HFFc6 (cell line): ENCODE measurements at regions not wholly inside any gene's neighbourhood (a gene's known extent, or its start where the extent isn't known, plus 50 kb on each side); places are given as distances from the start of the nearest gene placed in this dataset.

Source experiments
- DNase-seq: peaks from one replicate; pipeline ENCODE4 v3.0.0-alpha.2; 2018
- H3K27ac Mint-ChIP-seq: 2 replicates; pipeline ENCODE4 v1.8.0; 2020; ENCODE audit warnings: mild to moderate bottlenecking, mixed read lengths
- H3K27me3 Mint-ChIP-seq: 2 replicates; pipeline ENCODE4 v1.8.0; 2021; ENCODE audit warnings: mild to moderate bottlenecking, moderate library complexity, mixed read lengths; ENCODE audit not compliant: insufficient read depth
- H3K36me3 Mint-ChIP-seq: 2 replicates; pipeline ENCODE4 v1.8.0; 2021; ENCODE audit warnings: low read depth, mixed read lengths
- H3K4me1 Mint-ChIP-seq: 2 replicates; pipeline ENCODE4 v1.8.0; 2020; ENCODE audit warnings: low read depth, mixed read lengths
- H3K4me3 Mint-ChIP-seq: 2 replicates; pipeline ENCODE4 v1.8.0; 2020; ENCODE audit warnings: mild to moderate bottlenecking, moderate library complexity, mixed read lengths
- H3K9me3 Mint-ChIP-seq: 2 replicates; pipeline ENCODE4 v1.8.0; 2020; ENCODE audit warnings: mild to moderate bottlenecking, mixed read lengths
- CTCF ChIP-seq: fragments of 200-600 bp; sonication (generic); IDR thresholded peaks from 2 replicates; pipeline ENCODE4 v1.5.0; 2021; ENCODE audit warnings: antibody characterized with exemption, mild to moderate bottlenecking

GRCh38 chr20:60494476-60494875 lies 536.3 kb downstream of the CDH26 start:
- no peak overlapping the region for H3K4me3 Mint-ChIP-seq
- H3K27me3 Mint-ChIP-seq: no peaks in the 10 kb centered on the region; the same call in 1 of the 2 replicates
- no peak for TF ChIP-seq CTCF
- no peak overlapping the region for H3K27ac Mint-ChIP-seq
- H3K9me3 Mint-ChIP-seq: peaks cover 4% of the 10 kb centered on the region
- H3K4me1 Mint-ChIP-seq: no peaks in the 10 kb centered on the region
- H3K36me3 Mint-ChIP-seq: no peaks in the 10 kb centered on the region
- no peak for DNase-seq

GRCh38 chr20:60497298-60498035 lies 539.2 kb downstream of the CDH26 start:
- Mint-ChIP-seq H3K36me3 (no peaks in the 10 kb centered on the region), H3K4me1 (no peaks in the 10 kb centered on the region), H3K4me3 (no peak overlapping the region), H3K9me3 (peaks cover 4% of the 10 kb centered on the region), H3K27ac (no peak overlapping the region), H3K27me3 (no peaks in the 10 kb centered on the region; the same call in 1 of the 2 replicates)
- TF ChIP-seq CTCF: no peak
- DNase-seq: no peak

GRCh38 chr20:60500038-60500701 lies 541.9 kb downstream of the CDH26 start:
- no peak for DNase-seq
- Mint-ChIP-seq H3K9me3 (peaks cover 4% of the 10 kb centered on the region), H3K4me1 (no peaks in the 10 kb centered on the region), H3K27me3 (peaks cover 2% of the 10 kb centered on the region; the same call in 1 of the 2 replicates), H3K36me3 (no peaks in the 10 kb centered on the region), H3K4me3 (no peak overlapping the region), H3K27ac (no peak overlapping the region)
- TF ChIP-seq CTCF: no peak

GRCh38 chr20:60501048-60501447 lies 542.8 kb downstream of the CDH26 start:
- Mint-ChIP-seq H3K27ac (no peak overlapping the region), H3K36me3 (no peaks in the 10 kb centered on the region), H3K4me3 (no peak overlapping the region), H3K4me1 (no peaks in the 10 kb centered on the region), H3K9me3 (no peaks in the 10 kb centered on the region; the same call in none of the 2 replicates), H3K27me3 (peaks cover 2% of the 10 kb centered on the region; the same call in 1 of the 2 replicates)
- no peak for DNase-seq
- TF ChIP-seq CTCF: no peak

GRCh38 chr20:60502881-60503280 lies 544.7 kb downstream of the CDH26 start:
- Mint-ChIP-seq H3K27ac (no peak overlapping the region), H3K36me3 (no peaks in the 10 kb centered on the region), H3K4me3 (no peak overlapping the region), H3K9me3 (no peaks in the 10 kb centered on the region; the same call in 1 of the 2 replicates), H3K4me1 (no peaks in the 10 kb centered on the region), H3K27me3 (peaks cover 2% of the 10 kb centered on the region; the same call in 1 of the 2 replicates)
- no peak for TF ChIP-seq CTCF
- DNase-seq: no peak
